ENCODE measurements at regions not wholly inside any gene's neighbourhood (a gene's known extent, or its start where the extent isn't known, plus 50 kb on each side); places are given as distances from the start of the nearest gene placed in this dataset.

GRCh38 chr7:69269806-69270205 is 328.5 kb upstream of the AUTS2 start:
- Mint-ChIP-seq H3K27ac (ENCODE audit: unreplicated experiment) (no peak overlapping the region), H3K4me3 (no peak overlapping the region), H3K4me1 (no peaks in the 10 kb centered on the region), H3K27me3 (ENCODE audit: low read depth) (peaks cover 14% of the 10 kb centered on the region), H3K36me3 (ENCODE audit: low read depth) (no peaks in the 10 kb centered on the region), H3K9me3 (no peaks in the 10 kb centered on the region)
- no peak for TF ChIP-seq CTCF (conservative IDR thresholded peaks at IDR 0.05)
- no peak for DNase-seq (ENCODE audit: low read depth, low spot score)

GRCh38 chr7:69272101-69272500 is 326.2 kb upstream of the AUTS2 start:
- peaks cover 14% of the 10 kb centered on the region for H3K27me3 Mint-ChIP-seq (ENCODE audit: low read depth)
- H3K4me1 Mint-ChIP-seq: no peaks in the 10 kb centered on the region
- H3K4me3 Mint-ChIP-seq: no peak overlapping the region
- H3K9me3 Mint-ChIP-seq: no peaks in the 10 kb centered on the region
- no peak for DNase-seq (ENCODE audit: low read depth, low spot score)
- H3K27ac Mint-ChIP-seq (ENCODE audit: unreplicated experiment): no peak overlapping the region
- no peaks in the 10 kb centered on the region for H3K36me3 Mint-ChIP-seq (ENCODE audit: low read depth)
- TF ChIP-seq CTCF (conservative IDR thresholded peaks at IDR 0.05): no peak

- H3K4me3 Mint-ChIP-seq: no peak overlapping the region
- H3K9me3 Mint-ChIP-seq: no peaks in the 10 kb centered on the region
- TF ChIP-seq CTCF (conservative IDR thresholded peaks at IDR 0.05): no peak
- no peaks in the 10 kb centered on the region for H3K4me1 Mint-ChIP-seq
- H3K27ac Mint-ChIP-seq (ENCODE audit: unreplicated experiment): no peak overlapping the region
- DNase-seq (ENCODE audit: low read depth, low spot score): no peak
- H3K36me3 Mint-ChIP-seq (ENCODE audit: low read depth): no peaks in the 10 kb centered on the region
- peaks cover 5% of the 10 kb centered on the region for H3K27me3 Mint-ChIP-seq (ENCODE audit: low read depth)
Measured at GRCh38 chr7:69276011-69276729, 322.1 kb upstream of the AUTS2 start.

GRCh38 chr7:69277366-69277765 is 320.9 kb upstream of the AUTS2 start:
- no peak for TF ChIP-seq CTCF (conservative IDR thresholded peaks at IDR 0.05)
- H3K36me3 Mint-ChIP-seq (ENCODE audit: low read depth): no peaks in the 10 kb centered on the region
- no peak overlapping the region for H3K27ac Mint-ChIP-seq (ENCODE audit: unreplicated experiment)
- no peaks in the 10 kb centered on the region for H3K4me1 Mint-ChIP-seq
- H3K27me3 Mint-ChIP-seq (ENCODE audit: low read depth): no peaks in the 10 kb centered on the region
- no peak overlapping the region for H3K4me3 Mint-ChIP-seq
- no peaks in the 10 kb centered on the region for H3K9me3 Mint-ChIP-seq
- DNase-seq (ENCODE audit: low read depth, low spot score): no peak

- Mint-ChIP-seq H3K36me3 (ENCODE audit: low read depth) (no peaks in the 10 kb centered on the region), H3K9me3 (no peaks in the 10 kb centered on the region), H3K4me3 (no peak overlapping the region), H3K27ac (ENCODE audit: unreplicated experiment) (no peak overlapping the region), H3K4me1 (no peaks in the 10 kb centered on the region), H3K27me3 (ENCODE audit: low read depth) (no peaks in the 10 kb centered on the region)
- no peak for DNase-seq (ENCODE audit: low read depth, low spot score)
- TF ChIP-seq CTCF (conservative IDR thresholded peaks at IDR 0.05): no peak
Measured at GRCh38 chr7:69282946-69283345, 315.3 kb upstream of the AUTS2 start.
